ENCODE measurements at regions not wholly inside any gene's neighbourhood (a gene's known extent, or its start where the extent isn't known, plus 50 kb on each side); places are given as distances from the start of the nearest gene placed in this dataset.

DNA sequence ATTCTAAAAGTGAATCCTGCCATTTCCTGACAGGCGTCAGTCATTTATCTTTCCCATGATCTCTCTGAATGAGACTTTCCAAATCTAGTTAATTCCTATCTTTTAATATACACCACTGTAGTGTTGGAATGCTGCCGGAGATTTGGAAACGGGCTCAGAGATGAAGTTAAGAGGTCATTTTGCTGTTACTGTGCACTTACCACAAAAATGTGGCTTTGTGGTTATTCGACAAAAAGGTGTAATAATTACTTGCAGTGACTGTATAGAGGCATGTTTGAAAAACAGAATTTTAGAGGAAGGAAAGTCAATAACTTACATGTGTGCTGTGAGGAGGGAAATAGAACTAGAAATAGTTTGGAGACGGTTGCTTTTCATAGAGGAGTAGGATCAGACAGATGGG is 460.2 kb upstream of the BTBD3 start:
- DNase-seq (ENCODE audit: extremely low read depth, low read depth): no peak
- TF ChIP-seq, protein P1, sequence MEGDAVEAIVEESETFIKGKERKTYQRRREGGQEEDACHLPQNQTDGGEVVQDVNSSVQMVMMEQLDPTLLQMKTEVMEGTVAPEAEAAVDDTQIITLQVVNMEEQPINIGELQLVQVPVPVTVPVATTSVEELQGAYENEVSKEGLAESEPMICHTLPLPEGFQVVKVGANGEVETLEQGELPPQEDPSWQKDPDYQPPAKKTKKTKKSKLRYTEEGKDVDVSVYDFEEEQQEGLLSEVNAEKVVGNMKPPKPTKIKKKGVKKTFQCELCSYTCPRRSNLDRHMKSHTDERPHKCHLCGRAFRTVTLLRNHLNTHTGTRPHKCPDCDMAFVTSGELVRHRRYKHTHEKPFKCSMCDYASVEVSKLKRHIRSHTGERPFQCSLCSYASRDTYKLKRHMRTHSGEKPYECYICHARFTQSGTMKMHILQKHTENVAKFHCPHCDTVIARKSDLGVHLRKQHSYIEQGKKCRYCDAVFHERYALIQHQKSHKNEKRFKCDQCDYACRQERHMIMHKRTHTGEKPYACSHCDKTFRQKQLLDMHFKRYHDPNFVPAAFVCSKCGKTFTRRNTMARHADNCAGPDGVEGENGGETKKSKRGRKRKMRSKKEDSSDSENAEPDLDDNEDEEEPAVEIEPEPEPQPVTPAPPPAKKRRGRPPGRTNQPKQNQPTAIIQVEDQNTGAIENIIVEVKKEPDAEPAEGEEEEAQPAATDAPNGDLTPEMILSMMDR (IDR thresholded peaks at IDR 0.05; ENCODE audit: low read depth, low read length): no peak

GRCh38 chr20:11459090-11459890 is 458.4 kb upstream of the BTBD3 start:
- no peak for DNase-seq (ENCODE audit: extremely low read depth, low read depth)
- TF ChIP-seq, protein P1 (IDR thresholded peaks at IDR 0.05; ENCODE audit: low read depth, low read length): no peak

- TF ChIP-seq, protein P1 (IDR thresholded peaks at IDR 0.05; ENCODE audit: low read depth, low read length): no peak
- no peak for DNase-seq (ENCODE audit: extremely low read depth, low read depth)
Measured at GRCh38 chr20:11467436-11467835, 450.3 kb upstream of the BTBD3 start.

- no peak for DNase-seq (ENCODE audit: extremely low read depth, low read depth)
- TF ChIP-seq, protein P1 (IDR thresholded peaks at IDR 0.05; ENCODE audit: low read depth, low read length): no peak
Measured at GRCh38 chr20:11468880-11469279, 448.8 kb upstream of the BTBD3 start.

- TF ChIP-seq, protein P1 (IDR thresholded peaks at IDR 0.05; ENCODE audit: low read depth, low read length): no peak
- DNase-seq (ENCODE audit: extremely low read depth, low read depth): no peak
Measured at GRCh38 chr20:11469795-11470435, 447.8 kb upstream of the BTBD3 start.

GRCh38 chr20:11473983-11474382 is 443.7 kb upstream of the BTBD3 start:
- DNase-seq (ENCODE audit: extremely low read depth, low read depth): no peak
- TF ChIP-seq, protein P1 (IDR thresholded peaks at IDR 0.05; ENCODE audit: low read depth, low read length): no peak

DNA sequence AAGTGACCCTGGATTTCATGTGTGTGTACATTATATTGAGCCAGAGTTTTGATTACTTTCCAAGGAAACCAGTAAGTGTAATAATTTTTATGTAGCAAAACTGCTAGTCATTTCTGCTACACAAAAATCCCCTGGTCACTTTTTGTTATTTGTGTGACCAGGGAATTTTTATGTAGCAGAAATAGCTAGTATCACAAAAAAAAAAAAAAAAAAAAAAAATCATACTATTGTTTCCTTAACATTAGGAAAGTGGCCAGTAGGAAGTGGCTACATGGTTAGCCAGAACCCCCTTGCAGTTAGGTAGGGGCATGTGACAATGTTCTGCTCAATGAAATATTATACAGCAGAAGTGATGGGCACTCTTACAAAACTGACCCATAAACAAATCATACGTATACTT is 434.0 kb upstream of the BTBD3 start:
- TF ChIP-seq, protein P1 (IDR thresholded peaks at IDR 0.05; ENCODE audit: low read depth, low read length): no peak
- no peak for DNase-seq (ENCODE audit: extremely low read depth, low read depth)
